MG63 (cell line): ENCODE measurements at regions not wholly inside any gene's neighbourhood (a gene's known extent, or its start where the extent isn't known, plus 50 kb on each side); places are given as distances from the start of the nearest gene placed in this dataset.

Source experiments
- DNase-seq: peaks from one replicate; pipeline ENCODE4 v3.0.0-alpha.2; 2020
- H3K27me3 ChIP-seq: fragments of 250-450 bp; sonication (Bioruptor Pico); 2 replicates; pipeline ENCODE4 v1.5.1; 2020; ENCODE audit warnings: mild to moderate bottlenecking, moderate library complexity
- H3K36me3 ChIP-seq: fragments of 250-450 bp; sonication (Bioruptor Pico); 2 replicates; pipeline ENCODE4 v1.5.1; 2020; ENCODE audit warnings: mild to moderate bottlenecking, moderate library complexity
- H3K4me3 ChIP-seq: fragments of 250-450 bp; sonication (Bioruptor Pico); 2 replicates; pipeline ENCODE4 v1.5.1; 2020; ENCODE audit warnings: mild to moderate bottlenecking, moderate library complexity
- H3K9me3 ChIP-seq: fragments of 250-450 bp; sonication (Bioruptor Pico); 2 replicates; pipeline ENCODE4 v1.5.1; 2020; ENCODE audit warnings: mild to moderate bottlenecking, moderate library complexity

DNA sequence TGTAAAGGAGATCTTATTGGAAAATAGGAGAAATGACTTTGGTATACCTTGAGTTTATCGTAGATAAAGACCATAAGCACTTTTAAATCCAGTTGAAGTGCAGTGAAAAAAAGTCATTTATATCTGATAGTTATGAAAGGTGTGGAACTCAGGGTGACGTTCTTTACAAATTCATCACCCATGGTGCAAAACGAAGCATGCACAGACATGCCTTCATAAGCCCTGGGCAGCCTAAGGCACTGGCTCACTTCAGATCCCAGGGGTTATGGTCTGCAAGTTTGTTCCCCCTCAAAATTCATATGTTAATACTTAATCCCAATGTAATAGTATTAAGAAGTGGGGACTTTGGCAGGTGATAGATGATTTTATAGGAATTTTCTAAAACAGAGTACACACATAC is 1216.4 kb upstream of the USP15 start:
- Histone ChIP-seq H3K9me3 (no peaks in the 10 kb centered on the region), H3K4me3 (no peak overlapping the region), H3K36me3 (no peaks in the 10 kb centered on the region), H3K27me3 (no peaks in the 10 kb centered on the region)
- DNase-seq = no peak

DNA sequence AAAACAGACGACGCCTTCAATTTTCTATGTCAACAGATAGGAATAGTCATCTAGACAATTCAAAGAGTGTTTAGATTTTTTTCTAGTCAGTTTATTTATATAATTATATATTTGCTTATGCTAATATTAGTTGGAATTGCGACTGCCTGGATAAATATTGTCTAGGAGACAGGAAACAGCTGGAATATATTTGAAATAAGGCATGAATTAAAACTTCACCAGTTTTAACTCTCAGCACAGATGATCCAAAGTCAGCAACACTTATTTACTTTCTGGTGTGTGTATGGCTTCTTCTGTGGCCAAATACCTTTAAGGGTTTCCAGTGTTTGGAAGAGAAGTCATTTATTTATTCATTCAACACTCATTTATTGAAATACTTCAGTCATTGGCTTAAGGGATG is 1215.4 kb upstream of the USP15 start:
- Histone ChIP-seq H3K4me3 (no peak overlapping the region), H3K9me3 (no peaks in the 10 kb centered on the region), H3K27me3 (no peaks in the 10 kb centered on the region), H3K36me3 (no peaks in the 10 kb centered on the region)
- no peak for DNase-seq

DNA sequence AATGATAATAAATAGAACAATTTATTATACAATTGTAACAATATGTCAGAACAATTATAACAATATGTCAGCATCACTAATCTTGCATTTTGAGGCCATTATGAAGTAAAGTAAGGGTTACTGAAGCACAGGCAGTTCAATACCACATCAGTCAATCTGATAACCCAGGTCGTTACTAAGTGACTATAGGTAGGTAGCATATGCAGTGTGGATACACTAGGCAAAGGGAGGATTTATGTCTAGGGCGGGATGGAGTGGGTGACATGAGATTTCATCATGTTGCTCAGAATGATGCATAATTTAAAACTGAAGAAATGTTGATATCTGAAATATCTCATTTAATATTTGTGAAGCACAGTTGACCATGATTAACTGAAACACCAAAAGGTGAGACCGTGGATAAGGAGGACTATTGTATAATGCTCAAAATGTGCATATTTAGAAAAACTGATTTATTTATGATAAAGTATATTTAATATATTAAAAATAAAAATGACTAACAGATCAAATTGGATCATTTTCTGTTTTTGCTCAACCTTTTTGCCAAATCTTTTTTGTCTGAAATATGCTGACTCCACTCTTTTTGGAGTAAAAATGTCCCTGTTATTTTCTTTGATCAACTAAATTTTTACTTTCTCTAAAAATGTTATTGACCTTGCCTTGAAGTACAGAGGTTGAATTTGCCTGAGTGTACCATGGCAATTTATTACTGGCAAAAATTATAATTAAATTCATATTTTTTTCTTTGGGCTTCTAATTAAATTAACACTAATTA is 1189.4 kb upstream of the USP15 start:
- no peaks in the 10 kb centered on the region for H3K9me3 ChIP-seq
- no peak for DNase-seq
- no peaks in the 10 kb centered on the region for H3K27me3 ChIP-seq
- H3K4me3 ChIP-seq = no peak overlapping the region
- no peaks in the 10 kb centered on the region for H3K36me3 ChIP-seq

DNA sequence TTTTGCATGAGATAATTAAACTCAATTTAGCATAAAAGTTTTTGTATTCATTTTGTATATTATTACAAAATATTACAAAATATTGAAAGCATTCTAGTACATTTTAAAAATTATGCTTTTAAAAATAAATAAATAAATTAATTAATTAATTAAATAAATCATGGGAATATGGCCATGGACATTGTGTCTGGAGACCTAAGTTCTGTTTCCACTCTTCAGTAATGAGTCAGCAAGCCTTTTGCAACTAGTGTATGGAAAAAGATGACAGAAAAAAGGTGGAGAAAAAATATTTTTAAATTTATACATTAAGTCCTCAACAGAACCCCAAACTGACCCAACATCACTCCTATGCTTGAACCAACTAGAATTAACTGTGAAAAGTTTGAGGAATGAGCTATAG is 1187.5 kb upstream of the USP15 start:
- H3K9me3 ChIP-seq = no peaks in the 10 kb centered on the region

DNA sequence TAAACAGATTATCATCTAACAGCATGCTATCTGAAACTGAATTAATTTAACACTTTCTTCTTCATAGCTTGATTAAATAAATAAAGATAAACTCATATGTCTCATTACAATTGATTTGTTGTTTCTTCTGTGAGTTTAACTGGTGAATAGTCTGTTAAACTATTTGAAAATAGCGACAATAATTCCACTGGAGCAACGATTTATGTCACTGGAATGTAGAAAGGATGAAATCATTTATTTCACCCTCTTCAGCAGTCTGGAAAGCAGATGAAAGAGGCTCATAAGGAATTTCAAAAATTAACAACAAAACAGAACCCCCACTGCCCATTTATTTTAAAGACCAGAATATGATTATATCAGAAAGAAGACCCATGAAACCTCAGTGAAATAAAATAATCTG is 1165.1 kb upstream of the USP15 start:
- no peak overlapping the region for H3K4me3 ChIP-seq
- no peak for DNase-seq
- no peaks in the 10 kb centered on the region for H3K27me3 ChIP-seq
- H3K36me3 ChIP-seq = no peaks in the 10 kb centered on the region
- H3K9me3 ChIP-seq = no peaks in the 10 kb centered on the region

More for the DNA sequence above, 1187.5 kb upstream of the USP15 start:
- Histone ChIP-seq H3K4me3 (no peak overlapping the region), H3K36me3 (no peaks in the 10 kb centered on the region), H3K27me3 (no peaks in the 10 kb centered on the region)
- no peak for DNase-seq

DNA sequence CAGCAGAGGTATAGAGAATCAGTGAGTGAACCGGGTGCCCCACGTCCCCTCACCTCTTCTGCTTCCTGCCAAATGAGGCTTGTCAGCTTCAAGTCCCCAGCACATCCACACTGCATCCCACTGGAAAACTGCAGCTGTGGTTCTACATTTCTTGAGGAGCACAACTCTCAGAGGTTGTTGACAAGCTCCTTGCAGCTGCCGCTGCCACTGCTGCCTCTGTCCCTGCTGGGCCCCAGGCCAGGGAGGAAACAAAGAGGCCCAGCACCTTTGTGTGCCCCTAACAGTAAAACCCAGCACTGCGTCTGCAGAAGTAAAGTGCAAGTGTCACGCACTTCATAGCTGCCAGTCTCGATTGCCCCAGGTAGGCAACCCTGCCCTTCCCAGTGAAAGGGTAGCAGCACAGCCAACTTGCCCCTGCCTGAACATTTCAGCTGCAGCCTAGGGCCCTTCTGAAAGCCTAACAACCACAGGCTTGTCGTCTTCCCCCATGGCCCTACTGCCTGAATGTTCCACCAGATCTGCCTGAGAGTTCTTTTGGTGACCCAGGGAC is 1162.1 kb upstream of the USP15 start:
- DNase-seq = no peak
- H3K4me3 ChIP-seq = no peak overlapping the region
- H3K27me3 ChIP-seq = no peaks in the 10 kb centered on the region

DNA sequence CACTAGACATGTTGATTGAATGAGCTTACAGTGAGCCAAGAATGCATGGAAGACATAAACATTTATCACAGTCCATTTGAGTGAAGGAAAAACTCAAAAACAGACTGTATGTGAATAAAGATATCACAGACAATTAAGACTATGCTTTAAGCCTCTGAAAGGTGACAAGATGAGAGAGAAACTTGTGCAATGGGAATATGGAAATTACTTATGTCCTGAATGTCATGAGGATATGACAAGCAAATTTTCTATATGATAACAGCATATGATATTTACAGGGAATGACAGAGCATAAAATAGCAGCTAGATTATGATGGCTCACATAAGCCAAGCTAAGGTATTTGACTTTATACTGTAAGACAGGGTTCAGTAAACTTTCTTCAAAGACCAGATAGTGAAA is 1153.1 kb upstream of the USP15 start:
- no peaks in the 10 kb centered on the region for H3K9me3 ChIP-seq
- no peak overlapping the region for H3K4me3 ChIP-seq
- no peaks in the 10 kb centered on the region for H3K36me3 ChIP-seq
- no peak for DNase-seq
- no peaks in the 10 kb centered on the region for H3K27me3 ChIP-seq

More for the DNA sequence above, 1162.1 kb upstream of the USP15 start:
- Histone ChIP-seq H3K9me3 (no peaks in the 10 kb centered on the region), H3K36me3 (no peaks in the 10 kb centered on the region)

DNA sequence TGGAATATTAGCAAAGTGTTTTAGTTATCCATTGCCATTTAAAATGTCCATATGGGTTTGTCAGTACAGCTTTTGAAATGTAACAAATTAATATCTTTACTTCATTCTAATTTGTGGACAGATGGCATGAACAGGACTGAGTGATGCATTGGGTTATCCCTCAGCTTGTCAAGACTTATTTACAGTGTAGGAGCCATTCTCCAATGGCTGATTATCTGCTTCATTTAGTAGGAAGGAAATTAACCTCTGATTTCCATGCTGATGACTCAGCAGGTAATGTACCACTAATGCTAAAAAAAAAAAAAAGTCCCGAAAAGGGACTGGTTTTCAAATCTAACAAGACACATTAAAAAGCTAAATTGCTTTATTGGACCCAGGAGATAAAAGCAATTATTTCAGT is 1149.0 kb upstream of the USP15 start:
- Histone ChIP-seq H3K9me3 (no peaks in the 10 kb centered on the region), H3K36me3 (no peaks in the 10 kb centered on the region), H3K27me3 (no peaks in the 10 kb centered on the region), H3K4me3 (no peak overlapping the region)
- DNase-seq = no peak

DNA sequence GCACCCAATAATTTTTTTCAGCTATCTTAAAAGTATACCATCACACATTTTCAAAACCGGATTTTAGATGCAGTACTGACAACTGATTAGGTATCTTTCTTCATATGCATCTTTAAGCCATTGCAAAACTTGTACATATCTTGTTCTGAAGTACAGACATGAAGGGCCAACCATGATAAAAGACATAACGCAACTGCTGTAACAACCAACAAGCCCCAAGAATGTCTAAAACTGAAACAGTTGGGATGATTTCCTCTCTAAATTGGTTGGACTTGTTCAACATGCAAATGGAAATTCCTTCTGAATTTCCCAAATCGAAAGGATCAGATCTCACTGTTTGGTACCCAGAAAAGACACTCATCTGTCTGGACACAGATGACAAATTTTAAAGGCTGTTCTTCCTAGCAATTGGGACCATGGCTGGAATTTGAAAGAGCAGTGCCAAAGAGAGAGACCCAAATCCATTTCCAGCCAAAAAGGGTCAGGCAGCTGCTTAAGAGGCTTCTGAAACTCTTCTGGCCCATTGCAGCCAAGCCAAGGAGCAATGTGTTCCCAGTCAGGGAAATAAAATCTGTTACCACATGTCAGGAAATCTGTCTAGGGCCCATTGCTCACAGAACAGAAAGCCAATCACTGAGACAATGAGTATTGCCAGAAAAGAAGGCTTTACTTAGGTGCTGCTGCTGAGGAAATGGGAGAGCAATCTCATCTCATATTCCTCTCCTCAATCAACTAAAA is 1122.4 kb upstream of the USP15 start:
- Histone ChIP-seq H3K27me3 (no peaks in the 10 kb centered on the region), H3K4me3 (no peak overlapping the region), H3K9me3 (no peaks in the 10 kb centered on the region), H3K36me3 (no peaks in the 10 kb centered on the region)
- no peak for DNase-seq

DNA sequence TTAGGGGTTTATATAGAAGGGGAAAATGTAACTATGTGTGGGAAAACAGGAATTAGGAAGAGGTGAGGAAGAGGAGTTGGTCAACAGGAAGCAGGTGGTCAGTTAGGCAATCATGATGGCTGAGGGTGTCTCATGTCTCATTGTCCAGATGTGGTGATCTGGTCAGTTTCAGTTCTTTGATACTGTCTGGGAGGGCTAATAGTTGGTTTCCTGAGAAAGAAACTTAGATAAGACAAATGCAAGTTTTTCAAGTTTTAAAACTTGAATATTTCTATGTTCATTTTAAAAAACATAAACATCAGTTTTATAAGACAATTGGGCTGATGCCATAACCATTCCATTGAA is 1121.8 kb upstream of the USP15 start:
- Histone ChIP-seq H3K36me3 (no peaks in the 10 kb centered on the region), H3K4me3 (no peak overlapping the region), H3K9me3 (no peaks in the 10 kb centered on the region), H3K27me3 (no peaks in the 10 kb centered on the region)
- no peak for DNase-seq

DNA sequence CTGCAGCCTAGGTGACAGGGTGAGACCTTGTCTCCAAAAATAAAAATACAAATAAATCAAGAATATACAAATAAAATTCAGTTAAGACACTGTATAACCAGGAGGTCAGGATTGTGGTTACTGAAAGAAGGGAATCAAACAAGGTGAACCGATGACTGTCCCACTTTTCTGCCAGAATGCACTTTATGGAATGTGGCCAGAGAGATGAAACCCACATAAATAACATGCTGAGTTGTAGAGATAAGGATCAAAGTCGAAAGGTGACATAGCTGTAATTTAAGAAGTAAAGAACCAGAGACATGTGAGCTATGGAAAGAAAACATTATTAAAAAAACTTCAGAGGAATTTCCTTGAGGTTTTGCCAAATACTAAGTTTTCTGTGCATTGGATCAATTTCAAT is 1098.2 kb upstream of the USP15 start:
- no peaks in the 10 kb centered on the region for H3K9me3 ChIP-seq
- no peak overlapping the region for H3K4me3 ChIP-seq
- no peak for DNase-seq
- H3K36me3 ChIP-seq = no peaks in the 10 kb centered on the region
- no peaks in the 10 kb centered on the region for H3K27me3 ChIP-seq

DNA sequence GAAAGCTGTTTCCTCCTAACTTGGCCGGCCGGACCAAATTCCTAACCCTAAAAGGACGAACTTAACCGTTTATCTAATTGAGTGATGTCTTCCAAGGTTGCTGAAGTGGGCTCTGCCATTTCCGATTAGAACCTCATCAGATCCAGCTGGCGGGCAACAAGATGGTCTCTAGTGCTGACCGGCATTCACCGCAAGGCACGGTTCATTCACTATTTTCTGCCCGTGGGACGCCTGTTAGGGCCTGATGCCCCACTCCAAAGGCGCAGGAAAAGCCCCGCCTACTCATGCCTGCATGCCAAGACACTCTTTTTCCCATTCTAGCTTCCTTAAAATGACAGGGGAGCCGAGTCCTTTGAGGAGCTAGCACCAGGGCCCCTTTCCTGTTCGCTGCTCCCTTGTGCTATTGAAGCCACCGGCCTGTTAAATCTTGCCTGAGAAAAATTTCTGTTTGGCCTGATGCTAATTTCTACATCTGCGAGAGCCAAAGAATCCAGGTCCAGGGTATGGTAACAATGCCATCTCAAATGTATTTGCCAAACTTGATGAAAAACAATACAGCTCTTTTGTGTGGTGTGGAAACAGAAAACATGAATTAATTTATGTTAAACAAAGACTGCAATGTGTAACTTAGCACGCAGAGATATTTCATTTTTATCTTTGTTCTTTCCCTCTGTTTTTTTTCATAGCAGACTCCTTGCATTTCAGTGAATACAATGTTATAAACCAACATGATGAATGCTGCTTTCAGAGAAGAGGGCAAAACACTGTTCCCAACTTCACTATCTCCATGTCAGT is 1071.2 kb upstream of the USP15 start:
- H3K36me3 ChIP-seq = no peaks in the 10 kb centered on the region
- no peaks in the 10 kb centered on the region for H3K27me3 ChIP-seq
- no peak overlapping the region for H3K4me3 ChIP-seq
- H3K9me3 ChIP-seq = no peaks in the 10 kb centered on the region
- no peak for DNase-seq

DNA sequence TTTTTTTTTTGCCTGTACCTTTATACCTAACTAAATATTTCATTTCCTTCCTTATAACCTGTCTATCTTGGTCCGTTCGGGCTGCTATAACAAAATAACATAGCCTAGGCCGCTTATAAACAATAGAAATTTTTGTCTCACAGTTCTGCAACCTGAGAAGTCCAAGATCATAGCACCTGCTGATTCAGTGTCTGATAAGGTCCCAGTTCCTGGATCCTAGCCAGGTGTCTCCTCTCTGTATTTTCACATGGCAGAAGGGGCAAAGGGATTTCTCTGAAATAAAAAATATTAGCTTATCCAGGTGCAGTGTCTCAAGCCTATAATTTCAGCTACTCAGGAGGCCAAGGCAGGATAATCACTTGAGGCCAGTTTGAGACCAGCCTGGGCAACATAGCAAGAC is 1046.6 kb upstream of the USP15 start:
- H3K27me3 ChIP-seq = no peaks in the 10 kb centered on the region
- H3K36me3 ChIP-seq = no peaks in the 10 kb centered on the region
- no peak for DNase-seq
- no peaks in the 10 kb centered on the region for H3K9me3 ChIP-seq
- H3K4me3 ChIP-seq = no peak overlapping the region

DNA sequence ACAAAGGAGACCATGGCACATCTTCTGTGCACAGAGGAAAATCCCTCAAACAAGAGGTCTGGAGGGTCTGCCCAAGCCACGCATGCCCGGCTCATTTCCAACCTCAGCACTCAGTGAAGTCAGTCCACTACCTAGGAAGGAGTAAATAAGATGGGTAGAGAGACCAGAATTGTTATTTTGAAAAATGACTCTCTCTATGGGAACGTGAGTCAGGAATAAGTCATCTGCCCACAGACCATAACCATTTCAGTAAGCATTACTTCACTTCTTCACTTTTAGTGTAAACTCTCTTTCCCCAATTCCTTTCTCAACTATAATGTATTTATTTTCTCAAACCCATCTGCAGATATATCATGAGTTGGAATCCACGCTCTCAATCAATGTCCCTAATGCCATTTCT is 1039.9 kb upstream of the USP15 start:
- no peak for DNase-seq
- Histone ChIP-seq H3K9me3 (no peaks in the 10 kb centered on the region), H3K27me3 (no peaks in the 10 kb centered on the region), H3K4me3 (no peak overlapping the region), H3K36me3 (no peaks in the 10 kb centered on the region)

DNA sequence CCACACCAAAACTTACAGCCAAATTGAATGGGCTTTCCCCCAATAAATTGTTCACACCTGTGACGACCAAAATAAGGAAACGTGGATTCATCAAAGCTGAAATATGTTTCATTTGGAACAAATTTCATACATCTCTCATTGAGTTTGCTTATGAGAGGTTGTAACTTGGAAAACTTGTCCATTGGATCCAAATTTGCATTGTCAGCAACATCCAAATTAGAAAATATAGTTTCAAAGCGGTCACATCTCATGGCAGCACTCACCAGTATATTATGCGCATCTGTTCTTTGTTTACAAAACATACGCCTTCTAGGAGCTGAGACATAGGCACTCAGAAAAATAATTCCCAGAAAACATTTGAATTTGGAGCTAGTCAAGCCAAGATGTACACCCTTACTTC is 1028.2 kb upstream of the USP15 start:
- H3K36me3 ChIP-seq = no peaks in the 10 kb centered on the region
- DNase-seq = no peak
- no peaks in the 10 kb centered on the region for H3K27me3 ChIP-seq
- H3K9me3 ChIP-seq = no peaks in the 10 kb centered on the region
- no peak overlapping the region for H3K4me3 ChIP-seq

DNA sequence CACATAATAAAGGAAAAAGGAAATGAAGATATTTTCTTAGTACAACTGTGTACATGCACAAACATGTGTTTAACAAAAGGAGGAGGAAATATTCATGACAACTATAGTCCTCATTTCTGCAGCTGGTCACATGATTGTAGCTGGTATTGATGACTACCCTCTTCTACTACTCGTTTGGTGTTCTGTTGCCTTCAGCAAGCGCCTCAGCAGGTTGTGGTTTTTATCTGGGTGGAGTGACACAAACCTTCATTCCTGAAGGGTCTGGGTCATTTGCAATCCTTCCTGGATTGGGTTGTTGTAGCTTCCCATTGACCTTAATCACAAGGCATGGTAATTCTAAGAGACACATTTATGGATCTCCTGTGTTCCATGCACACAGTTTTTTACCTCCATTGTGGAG is 1009.9 kb upstream of the USP15 start:
- Histone ChIP-seq H3K4me3 (no peak overlapping the region), H3K27me3 (no peaks in the 10 kb centered on the region), H3K9me3 (no peaks in the 10 kb centered on the region), H3K36me3 (no peaks in the 10 kb centered on the region)
- no peak for DNase-seq

DNA sequence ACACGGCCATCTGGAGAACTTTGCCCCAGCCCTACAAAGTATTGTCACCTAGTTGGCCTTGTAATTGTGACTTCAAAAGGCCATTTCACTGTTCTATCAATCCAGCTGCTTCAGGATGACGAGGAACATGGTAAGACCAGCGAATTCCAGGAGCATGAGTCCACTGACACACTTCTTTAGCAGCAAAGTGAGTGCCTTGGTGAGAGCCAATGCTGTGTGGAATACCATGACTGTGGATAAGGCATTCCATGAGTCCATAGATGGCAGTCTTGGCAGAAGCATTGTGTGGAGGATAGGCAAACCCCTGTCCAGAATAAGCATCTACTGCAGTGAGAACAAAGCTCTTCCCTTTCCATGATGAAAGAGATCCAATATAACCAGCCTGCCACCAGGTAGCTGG is 1009.1 kb upstream of the USP15 start:
- Histone ChIP-seq H3K27me3 (no peaks in the 10 kb centered on the region), H3K36me3 (no peaks in the 10 kb centered on the region), H3K9me3 (no peaks in the 10 kb centered on the region), H3K4me3 (no peak overlapping the region)
- DNase-seq = no peak
